ENCODE measurements at regions not wholly inside any gene's neighbourhood (a gene's known extent, or its start where the extent isn't known, plus 50 kb on each side); places are given as distances from the start of the nearest gene placed in this dataset.

DNA sequence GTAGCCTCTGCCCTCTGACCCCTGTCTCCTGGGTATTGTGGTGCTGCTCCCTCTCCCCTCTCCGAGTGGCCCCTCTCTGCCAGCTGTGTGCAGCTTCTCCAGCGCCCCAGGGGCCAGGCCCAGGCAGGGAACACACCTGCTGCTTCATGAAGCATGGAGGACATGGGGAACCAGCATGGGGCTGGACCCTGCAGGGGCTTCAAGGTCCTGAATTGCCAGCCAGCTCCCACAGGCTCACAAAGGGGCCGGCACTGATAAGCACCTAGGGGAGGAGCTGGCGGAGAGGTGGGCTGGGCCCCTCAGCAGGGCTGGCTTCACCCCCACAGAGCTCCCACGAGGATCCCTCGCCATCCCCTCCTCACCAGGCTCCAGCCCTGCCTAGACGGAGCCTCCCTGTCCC lies 77.4 kb upstream of the GPC1 start:
- CTCF ChIA-PET = no interaction called here
- WGBS (ENCODE audit: low lambda C conversion rate) = no CpG with 5 or more reads among the region's 7 CpGs
- Histone ChIP-seq H3K4me2 (no peak overlapping the region), H3K4me1 (ENCODE audit: control insufficient read depth in 1 of 2, insufficient read depth in 2 of 2, low read depth in 1 of 2, low read length in 1 of 2) (peaks cover 0 to 11% of the 10 kb centered on the region in 2 experiments; a peak in 1 of 4 replicates), H3K9ac (no peak overlapping the region), H3F3A (replicated peaks; ENCODE audit: insufficient read depth) (no peaks in the 10 kb centered on the region), H3K36me3 (replicated peaks in 1 of 2; ENCODE audit: control insufficient read depth in 1 of 2, insufficient read depth in 2 of 2, low read length in 1 of 2) (no peaks in the 10 kb centered on the region), H3K9me3 (no peaks in the 10 kb centered on the region), H3K79me2 (ENCODE audit: insufficient read depth) (no peaks in the 10 kb centered on the region), H3K27ac (ENCODE audit: low read depth in 2 of 2, low read length in 1 of 2) (no peak overlapping the region), H3K9me2 (no peaks in the 10 kb centered on the region), H2AFZ (ENCODE audit: low read depth) (no peak overlapping the region), H4K20me1 (ENCODE audit: insufficient read depth) (no peaks in the 10 kb centered on the region), H3K4me3 (ENCODE audit: low read depth in 2 of 2, low read length in 1 of 2) (no peak overlapping the region), H3K27me3 (ENCODE audit: insufficient read depth) (no peaks in the 10 kb centered on the region)
- DNase-seq = peak; percentile 22
- TF ChIP-seq CHD2 (IDR thresholded peaks at IDR 0.05; ENCODE audit: low read length, partially characterized antibody) = no peak
- TF ChIP-seq, protein P1, sequence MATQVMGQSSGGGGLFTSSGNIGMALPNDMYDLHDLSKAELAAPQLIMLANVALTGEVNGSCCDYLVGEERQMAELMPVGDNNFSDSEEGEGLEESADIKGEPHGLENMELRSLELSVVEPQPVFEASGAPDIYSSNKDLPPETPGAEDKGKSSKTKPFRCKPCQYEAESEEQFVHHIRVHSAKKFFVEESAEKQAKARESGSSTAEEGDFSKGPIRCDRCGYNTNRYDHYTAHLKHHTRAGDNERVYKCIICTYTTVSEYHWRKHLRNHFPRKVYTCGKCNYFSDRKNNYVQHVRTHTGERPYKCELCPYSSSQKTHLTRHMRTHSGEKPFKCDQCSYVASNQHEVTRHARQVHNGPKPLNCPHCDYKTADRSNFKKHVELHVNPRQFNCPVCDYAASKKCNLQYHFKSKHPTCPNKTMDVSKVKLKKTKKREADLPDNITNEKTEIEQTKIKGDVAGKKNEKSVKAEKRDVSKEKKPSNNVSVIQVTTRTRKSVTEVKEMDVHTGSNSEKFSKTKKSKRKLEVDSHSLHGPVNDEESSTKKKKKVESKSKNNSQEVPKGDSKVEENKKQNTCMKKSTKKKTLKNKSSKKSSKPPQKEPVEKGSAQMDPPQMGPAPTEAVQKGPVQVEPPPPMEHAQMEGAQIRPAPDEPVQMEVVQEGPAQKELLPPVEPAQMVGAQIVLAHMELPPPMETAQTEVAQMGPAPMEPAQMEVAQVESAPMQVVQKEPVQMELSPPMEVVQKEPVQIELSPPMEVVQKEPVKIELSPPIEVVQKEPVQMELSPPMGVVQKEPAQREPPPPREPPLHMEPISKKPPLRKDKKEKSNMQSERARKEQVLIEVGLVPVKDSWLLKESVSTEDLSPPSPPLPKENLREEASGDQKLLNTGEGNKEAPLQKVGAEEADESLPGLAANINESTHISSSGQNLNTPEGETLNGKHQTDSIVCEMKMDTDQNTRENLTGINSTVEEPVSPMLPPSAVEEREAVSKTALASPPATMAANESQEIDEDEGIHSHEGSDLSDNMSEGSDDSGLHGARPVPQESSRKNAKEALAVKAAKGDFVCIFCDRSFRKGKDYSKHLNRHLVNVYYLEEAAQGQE (IDR thresholded peaks at IDR 0.05; ENCODE audit: low read depth, low read length) = no peak
- no peak for TF ChIP-seq ELF1 (IDR thresholded peaks at IDR 0.05)
- TF ChIP-seq EZH2phosphoT487 (IDR thresholded peaks at IDR 0.05; ENCODE audit: borderline replicate concordance, low read depth) = no peak
- no peak for TF ChIP-seq JUND (IDR thresholded peaks at IDR 0.05)
- TF ChIP-seq YY1 (IDR thresholded peaks at IDR 0.05; ENCODE audit: low read depth) = no peak
- POLR2A ChIA-PET = no interaction called here

DNA sequence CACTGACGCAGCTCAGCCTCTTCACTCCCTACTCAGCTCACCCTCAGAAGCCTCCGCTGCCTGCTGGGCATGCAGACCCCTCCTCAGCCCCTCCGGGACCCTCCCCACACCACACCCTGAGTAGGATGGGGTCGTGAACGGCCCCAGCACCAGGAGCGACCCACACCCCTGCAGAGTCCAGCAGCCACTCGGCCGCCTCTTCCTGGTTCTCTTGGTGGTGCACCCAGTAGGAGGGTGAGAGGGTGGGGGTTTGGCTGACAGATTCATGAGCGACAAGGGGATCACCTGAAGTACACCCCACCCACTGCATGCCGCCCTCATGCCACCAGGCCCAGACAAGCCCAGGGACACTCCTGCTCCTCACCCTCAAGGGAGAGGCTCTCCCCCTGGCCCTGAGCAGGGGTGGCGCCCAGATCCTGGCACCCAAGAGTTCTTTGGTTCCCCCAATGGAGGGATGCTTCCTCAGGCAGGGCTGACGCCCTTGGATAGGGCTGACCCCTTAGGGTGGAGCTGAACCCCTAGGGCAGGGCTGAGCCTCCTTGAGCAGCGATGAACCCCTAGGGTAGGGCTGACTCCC lies 76.6 kb upstream of the GPC1 start:
- 49% methylated on average over 10 of the region's 13 CpGs for WGBS (ENCODE audit: low lambda C conversion rate)
- POLR2A ChIA-PET = no interaction called here
- TF ChIP-seq NFIC (IDR thresholded peaks at IDR 0.05; ENCODE audit: borderline replicate concordance) (no peak), EP300 (IDR thresholded peaks at IDR 0.05; ENCODE audit: borderline replicate concordance in 1 of 2, low read depth in 1 of 2, low read length in 1 of 2) (no peak), FOXM1 (IDR thresholded peaks at IDR 0.05; ENCODE audit: low read depth) (no peak), RCOR1 (IDR thresholded peaks at IDR 0.05; ENCODE audit: low read length) (no peak), EZH2phosphoT487 (IDR thresholded peaks at IDR 0.05; ENCODE audit: borderline replicate concordance, low read depth) (no peak), TAF1 (IDR thresholded peaks at IDR 0.05; ENCODE audit: borderline replicate concordance, low read depth, low read length) (no peak), RAD21 (IDR thresholded peaks at IDR 0.05; ENCODE audit: low read length) (no peak)
- no peaks in the 10 kb centered on the region for H3K36me3 ChIP-seq (replicated peaks in 1 of 2; ENCODE audit: control insufficient read depth in 1 of 2, insufficient read depth in 2 of 2, low read length in 1 of 2)
- H3K9me2 ChIP-seq = no peaks in the 10 kb centered on the region
- H3F3A ChIP-seq (replicated peaks; ENCODE audit: insufficient read depth) = no peaks in the 10 kb centered on the region
- no peak for DNase-seq
- no peak overlapping the region for H2AFZ ChIP-seq (ENCODE audit: low read depth)
- H3K4me3 ChIP-seq (ENCODE audit: low read depth in 2 of 2, low read length in 1 of 2) = no peak overlapping the region
- H3K79me2 ChIP-seq (ENCODE audit: insufficient read depth) = no peaks in the 10 kb centered on the region
- H4K20me1 ChIP-seq (ENCODE audit: insufficient read depth) = no peaks in the 10 kb centered on the region
- H3K4me2 ChIP-seq = no peak overlapping the region
- H3K27me3 ChIP-seq (ENCODE audit: insufficient read depth) = no peaks in the 10 kb centered on the region
- H3K9me3 ChIP-seq = no peaks in the 10 kb centered on the region
- CTCF ChIA-PET = no interaction called here
- peaks cover 0 to 3% of the 10 kb centered on the region in 2 experiments; a peak in 1 of 4 replicates for H3K4me1 ChIP-seq (ENCODE audit: control insufficient read depth in 1 of 2, insufficient read depth in 2 of 2, low read depth in 1 of 2, low read length in 1 of 2)
- no peak overlapping the region for H3K27ac ChIP-seq (ENCODE audit: low read depth in 2 of 2, low read length in 1 of 2)
- H3K9ac ChIP-seq = no peak overlapping the region

Data from SK-N-SH (cell line).